ENCODE measurements at regions not wholly inside any gene's neighbourhood (a gene's known extent, or its start where the extent isn't known, plus 50 kb on each side); places are given as distances from the start of the nearest gene placed in this dataset.

DNA sequence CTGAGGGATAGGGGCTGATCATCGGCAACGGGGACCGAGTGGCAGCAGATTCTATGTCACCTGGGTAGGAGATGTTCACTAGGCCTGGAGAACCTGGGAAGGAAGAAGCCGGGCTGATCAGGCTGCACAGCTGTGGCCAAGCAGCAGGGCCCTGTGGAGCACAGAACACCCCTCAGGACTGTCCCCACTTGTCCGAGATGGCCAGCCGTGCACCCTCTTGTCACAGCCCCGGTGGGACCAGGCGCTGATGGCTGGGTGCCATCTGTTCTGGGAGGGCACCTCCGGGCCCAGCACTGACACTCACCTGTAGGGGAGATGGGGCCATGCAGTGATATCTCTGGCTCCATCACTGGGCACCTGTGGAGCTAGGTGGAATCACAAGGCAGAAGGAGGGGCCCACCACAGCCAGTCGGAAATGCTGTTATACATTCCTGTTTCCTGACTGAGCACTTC lies 217.9 kb upstream of the RAB6C start:
- TF ChIP-seq CTCF (IDR thresholded peaks at IDR 0.05) (no peak), POLR2A (IDR thresholded peaks at IDR 0.05) (no peak)

Measured in thyroid gland (tissue), 4 donors.